HG02973 (cell line): ENCODE measurements at regions not wholly inside any gene's neighbourhood (a gene's known extent, or its start where the extent isn't known, plus 50 kb on each side); places are given as distances from the start of the nearest gene placed in this dataset.
"Not testable (repeated sequence)": the region's sequence is repeated elsewhere in the genome, so short reads cannot be mapped to it uniquely, and the experiment has no call there.

Experiments
- ATAC-seq: cut with Tn5 transposase; IDR thresholded peaks from one replicate; pipeline ENCODE4 v1.9.1; 2021; ENCODE audit warnings: moderate library complexity; ENCODE audit not compliant: unreplicated experiment

- ATAC-seq = no peak
Measured at GRCh38 chr2:147438882-147439281, 405.9 kb upstream of the ACVR2A start.

DNA sequence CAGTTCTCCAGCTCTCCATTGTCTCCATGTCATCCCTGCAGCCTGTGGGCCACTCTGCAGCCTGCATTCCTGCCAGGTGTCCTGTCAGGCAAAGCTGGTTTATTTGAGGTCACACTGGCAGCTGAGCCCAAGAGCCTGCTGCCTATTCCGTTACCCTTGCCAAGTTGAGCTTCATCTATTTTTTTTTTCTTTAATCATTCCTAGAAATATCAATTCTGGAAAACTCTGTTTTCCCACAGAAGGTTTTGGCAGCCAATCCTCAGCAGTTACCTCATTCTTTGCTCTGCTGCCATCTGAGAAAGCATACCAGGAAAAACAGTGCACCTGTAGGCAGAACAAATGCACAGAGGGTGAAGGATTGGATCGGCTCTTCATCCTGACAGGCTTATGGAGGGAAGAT lies 411.0 kb upstream of the ACVR2A start:
- no peak for ATAC-seq

DNA sequence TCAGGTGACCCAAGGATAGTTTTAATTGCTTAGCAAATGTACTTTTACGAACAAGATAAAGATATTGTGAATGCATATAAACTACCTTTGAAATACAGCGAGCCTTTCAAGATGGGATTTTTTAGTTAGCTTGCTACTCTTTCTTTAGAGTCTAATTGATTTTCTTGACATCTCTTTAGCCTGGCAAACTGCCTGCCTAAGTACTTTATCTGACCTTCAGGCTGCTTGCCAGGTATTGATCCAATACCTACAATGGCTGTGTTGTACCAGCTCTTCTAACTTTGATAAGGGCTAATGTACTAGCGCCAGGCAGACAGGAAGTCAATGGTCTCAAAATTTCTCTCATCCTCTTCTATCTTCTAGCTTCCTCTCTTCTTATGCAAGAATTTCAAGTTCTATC lies 414.4 kb upstream of the ACVR2A start:
- no peak for ATAC-seq

DNA sequence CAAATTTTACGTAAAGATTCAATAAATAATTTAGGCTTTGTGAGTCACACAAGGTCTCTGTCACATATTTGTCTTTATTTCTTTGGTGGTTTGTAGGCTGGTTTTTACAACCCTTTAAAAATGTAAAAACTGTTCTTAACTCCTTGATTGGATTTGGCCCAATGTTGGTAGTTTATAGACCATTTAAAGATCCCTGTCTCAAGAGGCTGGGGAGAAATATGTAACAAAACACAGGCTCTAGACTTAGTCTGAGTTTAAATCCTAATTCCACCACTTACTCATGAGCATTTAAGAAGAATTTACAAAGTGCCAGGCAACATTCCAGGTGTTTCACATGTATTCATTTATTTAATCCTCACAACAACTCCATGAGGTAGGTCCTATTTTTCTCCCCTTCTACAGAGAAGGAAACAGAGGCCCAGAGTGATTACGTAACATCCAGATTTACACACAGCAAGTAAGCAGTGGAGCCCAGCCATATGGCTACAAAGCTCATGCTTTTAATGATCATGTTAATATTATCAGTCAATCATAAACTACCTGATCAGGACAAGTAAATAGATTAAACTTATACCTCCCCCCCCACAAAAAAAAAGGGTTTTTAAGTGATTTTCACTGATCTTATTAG lies 416.6 kb upstream of the ACVR2A start:
- ATAC-seq = no peak

GRCh38 chr2:147425437-147426029 lies 419.3 kb upstream of the ACVR2A start:
- ATAC-seq = no peak

DNA sequence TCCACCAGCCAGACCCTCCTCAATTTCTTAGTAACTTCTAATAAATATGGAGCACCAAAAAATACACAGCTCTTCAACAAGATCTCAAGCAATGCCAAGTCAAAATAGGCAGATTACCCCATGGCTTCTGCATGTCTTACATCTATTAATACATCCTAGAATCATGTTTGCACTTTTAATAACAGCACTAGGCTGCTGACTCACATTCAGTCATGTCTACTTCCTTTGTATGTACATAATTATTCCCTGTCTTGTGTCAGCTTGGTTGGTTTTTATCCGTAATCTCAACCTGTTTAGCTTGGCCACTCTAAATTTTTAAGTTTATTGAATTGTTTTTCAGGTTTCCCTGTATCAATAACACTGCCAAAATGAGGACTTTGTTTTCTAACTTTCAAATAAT lies 420.1 kb upstream of the ACVR2A start:
- ATAC-seq = no peak

DNA sequence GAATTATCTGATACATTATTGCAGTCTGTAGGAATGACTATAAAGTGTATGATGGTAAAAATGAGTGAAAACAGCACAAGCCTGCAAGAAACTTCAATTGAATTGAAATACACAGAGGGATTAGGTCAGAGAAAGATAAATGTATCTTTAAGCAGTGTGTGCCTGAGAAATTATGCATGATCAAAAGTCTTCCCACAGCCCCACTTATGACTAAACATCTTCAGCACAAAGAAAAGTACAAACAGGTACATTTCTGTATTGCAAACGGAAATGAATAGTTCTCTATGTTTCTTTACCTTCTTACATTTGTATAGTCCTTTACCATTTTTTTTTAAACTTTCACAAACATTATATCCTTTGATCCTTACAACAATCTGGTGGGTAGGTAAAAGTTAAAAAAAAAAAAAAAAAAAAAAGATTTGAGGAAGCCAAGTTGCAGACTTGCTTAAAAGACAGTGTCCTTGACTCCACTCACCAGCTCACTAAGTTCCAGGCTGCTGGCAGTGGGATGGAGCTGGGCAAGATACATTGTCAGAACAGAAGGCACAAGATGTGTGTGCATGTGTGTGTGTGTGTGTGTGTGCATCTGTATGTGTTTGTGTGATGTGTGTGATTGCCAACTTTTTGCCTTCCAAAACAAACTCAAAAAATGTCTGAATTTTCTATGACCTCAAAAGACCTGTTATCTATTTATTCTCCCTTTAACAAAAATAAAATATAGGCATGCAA lies 423.7 kb upstream of the ACVR2A start:
- ATAC-seq = no peak

- no peak for ATAC-seq
Measured at GRCh38 chr2:147420517-147420916, 424.3 kb upstream of the ACVR2A start.

DNA sequence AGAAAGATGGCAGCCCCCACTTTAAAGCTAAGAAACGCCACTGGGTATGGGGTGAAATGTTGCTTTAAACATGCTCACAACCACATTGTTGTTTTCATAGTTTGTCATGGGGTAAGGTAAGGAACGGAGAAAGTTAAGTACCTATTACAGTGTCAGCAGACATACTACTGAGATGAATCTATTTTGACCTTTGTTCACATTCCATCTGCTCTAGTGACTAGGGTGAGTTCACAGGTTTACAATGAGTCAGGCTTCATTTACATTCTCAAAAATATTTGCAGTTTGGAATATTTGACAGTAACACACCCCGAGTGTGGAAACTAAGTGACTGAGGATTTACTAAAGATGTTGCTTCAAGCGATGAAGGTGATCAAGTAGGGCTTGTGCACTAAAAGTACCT lies 428.7 kb upstream of the ACVR2A start:
- ATAC-seq = no peak

GRCh38 chr2:147414656-147415055 lies 430.2 kb upstream of the ACVR2A start:
- ATAC-seq = not testable (repeated sequence)

DNA sequence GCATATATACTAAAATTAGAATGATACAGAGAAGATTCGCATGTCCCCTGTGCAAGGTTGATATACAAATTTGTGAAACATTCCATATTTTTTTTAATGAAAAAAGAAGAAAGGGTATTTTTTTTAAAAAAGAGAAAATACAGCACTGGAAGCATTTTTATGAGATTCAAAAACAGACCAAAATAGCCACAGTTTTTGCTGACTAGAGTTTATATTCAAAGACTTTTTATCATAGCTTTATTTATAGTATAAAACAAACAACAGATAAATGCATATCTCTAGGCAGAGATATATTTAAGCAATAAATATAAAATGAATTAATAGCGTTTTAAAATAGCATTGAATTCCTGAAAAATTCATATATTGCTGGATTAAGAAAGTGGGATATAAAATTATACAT lies 436.5 kb upstream of the ACVR2A start:
- no peak for ATAC-seq

GRCh38 chr2:147405651-147406050 lies 439.2 kb upstream of the ACVR2A start:
- no peak for ATAC-seq

- ATAC-seq = no peak
Measured at GRCh38 chr2:147398996-147399395, 445.8 kb upstream of the ACVR2A start.

DNA sequence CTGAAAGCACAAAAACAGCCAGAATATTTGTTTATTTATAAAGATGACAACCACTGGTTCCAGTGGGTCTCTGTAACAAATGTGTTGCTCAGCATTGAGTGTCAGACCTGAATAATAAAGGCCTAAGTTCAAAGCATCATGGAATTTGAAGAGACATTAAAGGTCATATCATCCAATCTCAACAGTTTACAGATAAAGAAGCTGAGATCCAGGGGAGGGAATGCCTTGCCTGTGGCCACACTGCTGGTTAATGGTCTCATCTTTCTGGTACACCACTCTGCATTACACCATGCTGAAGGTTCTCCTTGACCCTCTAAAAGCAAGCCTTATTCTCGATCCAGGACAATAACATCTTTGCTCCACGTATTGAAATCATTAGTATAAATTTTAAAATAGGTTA lies 446.5 kb upstream of the ACVR2A start:
- ATAC-seq = no peak

- no peak for ATAC-seq
Measured at GRCh38 chr2:147396890-147397289, 447.9 kb upstream of the ACVR2A start.

GRCh38 chr2:147394179-147394790 lies 450.5 kb upstream of the ACVR2A start:
- no peak for ATAC-seq

GRCh38 chr2:147392180-147392579 lies 452.6 kb upstream of the ACVR2A start:
- no peak for ATAC-seq

DNA sequence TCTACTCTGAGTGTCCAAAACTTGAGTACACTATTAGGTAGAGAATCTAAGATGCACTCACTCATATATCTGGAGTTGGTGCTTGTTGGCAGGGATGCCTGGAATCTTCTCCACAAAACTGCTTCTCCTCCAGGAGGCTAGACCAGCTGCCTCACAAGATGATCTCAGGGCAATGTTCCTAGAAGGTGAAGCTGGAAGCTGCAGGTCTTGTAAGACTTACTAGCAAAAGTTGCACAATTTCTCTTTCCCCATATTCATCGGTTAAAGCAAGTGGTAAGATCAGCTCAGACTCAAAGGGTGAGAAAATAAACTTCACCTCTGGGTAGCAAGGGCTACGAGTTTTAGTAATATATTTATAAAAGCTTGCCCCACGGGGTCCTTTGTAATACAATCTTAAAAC lies 454.4 kb upstream of the ACVR2A start:
- no peak for ATAC-seq

- no peak for ATAC-seq
Measured at GRCh38 chr2:147389218-147389617, 455.6 kb upstream of the ACVR2A start.

- no peak for ATAC-seq
Measured at GRCh38 chr2:147388217-147388616, 456.6 kb upstream of the ACVR2A start.

DNA sequence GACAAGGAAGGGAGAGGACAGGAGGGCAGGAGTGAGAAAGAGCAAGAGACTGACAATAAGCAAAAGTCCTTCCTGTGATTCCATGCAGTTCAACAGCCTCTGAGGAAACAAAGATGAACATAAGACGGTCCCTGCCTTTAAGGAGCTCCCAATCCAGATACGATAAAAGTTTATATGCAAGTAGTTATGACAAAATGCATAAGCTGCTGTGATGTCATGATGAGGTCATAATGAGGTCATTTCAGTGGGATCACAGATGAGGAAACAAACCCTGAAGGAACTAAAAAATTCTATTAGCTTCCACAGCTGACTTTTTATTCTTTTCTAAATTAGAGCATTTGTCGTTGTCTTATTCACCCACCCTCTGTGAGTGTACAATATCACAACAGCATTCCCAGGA lies 458.5 kb upstream of the ACVR2A start:
- ATAC-seq = no peak

- ATAC-seq = no peak
Measured at GRCh38 chr2:147385600-147385999, 459.2 kb upstream of the ACVR2A start.
